ENCODE measurements at regions not wholly inside any gene's neighbourhood (a gene's known extent, or its start where the extent isn't known, plus 50 kb on each side); places are given as distances from the start of the nearest gene placed in this dataset.

- in situ Hi-C loops (cut with MboI; ENCODE audit: low sequenced_read_pairs) = no loop called here
Observed at GRCh38 chr2:177029501-177029900, 183.1 kb upstream of the HNRNPA3 start.

DNA sequence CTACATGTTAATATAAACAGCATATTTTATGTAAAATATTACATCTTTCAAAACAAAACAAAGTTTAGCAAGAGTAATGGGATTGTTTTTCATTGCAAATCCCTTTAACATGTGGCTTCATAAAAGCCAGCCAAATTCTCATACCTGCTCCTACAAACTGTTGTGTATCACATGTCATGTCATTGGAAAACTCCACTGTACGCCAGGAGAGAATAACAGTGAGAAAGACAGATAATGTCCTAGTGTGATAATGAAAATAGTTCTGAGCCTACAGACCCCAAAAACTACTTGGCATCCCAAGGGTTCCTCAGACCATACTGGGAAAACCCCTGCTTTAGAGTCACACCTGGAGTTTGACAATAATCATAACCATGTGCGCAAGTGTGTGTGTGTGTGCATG, 182.7 kb upstream of the HNRNPA3 start:
- in situ Hi-C loops (cut with MboI; ENCODE audit: low sequenced_read_pairs) = no loop called here

DNA sequence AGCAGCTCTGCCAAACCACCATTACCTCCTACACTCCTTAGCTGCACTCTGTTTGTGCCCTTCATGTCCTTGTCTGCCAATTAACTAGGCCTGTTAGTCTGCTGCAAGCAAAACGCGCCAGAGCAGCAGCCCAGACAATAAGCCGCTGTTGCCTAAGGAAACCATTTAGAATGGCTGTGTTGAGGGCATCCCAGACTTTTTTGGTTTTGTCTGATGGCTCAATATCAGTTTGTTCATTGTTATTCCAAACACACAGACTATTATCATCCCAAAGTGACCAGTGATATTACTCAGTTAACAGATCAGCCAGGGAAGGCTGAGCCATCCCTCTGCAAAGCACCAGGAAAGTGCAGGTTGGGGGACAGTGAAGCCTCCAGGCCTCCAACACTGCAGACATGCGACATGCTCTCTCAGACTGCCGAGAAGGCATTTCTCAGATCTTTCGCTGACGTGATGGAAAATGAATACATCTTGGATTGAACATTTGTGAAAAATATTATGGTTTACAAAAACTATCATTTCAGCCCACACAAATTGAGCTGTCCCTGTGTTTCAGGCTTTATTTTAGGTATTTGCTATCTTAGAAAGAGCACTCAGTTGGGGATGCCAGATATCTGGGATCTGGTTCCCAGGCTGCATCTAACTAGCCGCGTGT, 182.0 kb upstream of the HNRNPA3 start:
- in situ Hi-C loops (cut with MboI; ENCODE audit: low sequenced_read_pairs) = no loop called here

GRCh38 chr2:177031438-177032180, 181.0 kb upstream of the HNRNPA3 start:
- in situ Hi-C loops (cut with MboI; ENCODE audit: low sequenced_read_pairs) = no loop called here

DNA sequence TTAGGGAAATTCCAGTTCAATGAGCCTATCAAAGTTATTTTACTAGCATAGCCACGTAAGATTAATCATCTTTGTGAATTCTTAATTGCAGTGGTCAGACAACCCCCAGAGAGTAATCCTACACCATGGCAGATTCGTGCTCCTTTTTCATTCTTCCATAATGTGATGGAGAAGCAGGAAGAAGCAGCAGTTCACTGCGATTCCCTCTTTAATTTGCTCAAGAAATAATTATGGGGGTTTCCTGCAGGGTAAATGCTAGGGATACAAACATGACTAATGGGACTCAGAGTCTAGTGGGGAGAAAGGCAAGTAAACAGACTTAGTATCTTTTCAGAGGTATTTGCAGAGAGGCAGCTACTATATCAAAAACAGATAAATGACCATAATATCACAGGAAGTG, 175.8 kb upstream of the HNRNPA3 start:
- in situ Hi-C loops (cut with MboI; ENCODE audit: low sequenced_read_pairs) = no loop called here

DNA sequence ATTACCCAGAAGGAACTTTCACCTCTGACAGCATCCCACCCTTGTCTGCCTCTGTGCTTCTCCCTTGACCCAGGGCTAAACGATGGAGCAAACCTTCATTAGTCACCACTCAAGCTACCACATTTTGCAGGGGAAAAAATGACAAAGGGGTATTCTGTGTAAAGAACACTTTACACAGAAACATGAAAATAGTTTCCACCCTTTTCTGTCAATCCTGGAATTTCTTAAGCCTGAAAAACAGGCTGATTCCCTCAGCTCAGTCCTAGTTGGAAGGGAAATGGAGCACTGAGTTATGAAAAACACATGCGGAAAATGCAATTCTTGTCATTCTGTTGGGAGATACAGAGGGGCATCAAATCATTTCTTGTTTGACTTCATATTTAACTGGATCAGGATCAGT, 175.0 kb upstream of the HNRNPA3 start:
- in situ Hi-C loops (cut with MboI; ENCODE audit: low sequenced_read_pairs) = no loop called here

GRCh38 chr2:177038787-177039484, 173.7 kb upstream of the HNRNPA3 start:
- in situ Hi-C loops (cut with MboI; ENCODE audit: low sequenced_read_pairs) = no loop called here

- in situ Hi-C loops (cut with MboI; ENCODE audit: low sequenced_read_pairs) = no loop called here
Observed at GRCh38 chr2:177042311-177042710, 170.3 kb upstream of the HNRNPA3 start.

DNA sequence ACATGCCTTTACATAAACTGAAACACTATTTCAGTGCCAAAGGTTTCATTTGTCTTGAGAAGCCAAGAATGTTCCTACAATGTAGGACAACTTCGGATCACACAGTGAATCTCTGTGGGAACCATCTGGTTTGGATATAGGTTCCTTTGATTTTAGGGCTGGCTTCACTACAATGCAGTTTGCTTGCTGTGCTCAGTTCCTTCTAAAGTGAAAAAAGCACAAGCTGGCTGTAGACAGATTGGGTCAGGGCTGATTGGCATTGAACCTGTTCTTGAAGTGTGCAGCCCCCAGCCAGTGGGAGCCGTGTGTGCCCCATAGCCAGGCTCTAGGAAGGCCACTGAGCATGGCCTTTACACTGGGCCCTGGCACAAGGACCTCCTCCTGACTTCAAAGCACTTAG, 167.9 kb upstream of the HNRNPA3 start:
- in situ Hi-C loops (cut with MboI; ENCODE audit: low sequenced_read_pairs) = no loop called here

DNA sequence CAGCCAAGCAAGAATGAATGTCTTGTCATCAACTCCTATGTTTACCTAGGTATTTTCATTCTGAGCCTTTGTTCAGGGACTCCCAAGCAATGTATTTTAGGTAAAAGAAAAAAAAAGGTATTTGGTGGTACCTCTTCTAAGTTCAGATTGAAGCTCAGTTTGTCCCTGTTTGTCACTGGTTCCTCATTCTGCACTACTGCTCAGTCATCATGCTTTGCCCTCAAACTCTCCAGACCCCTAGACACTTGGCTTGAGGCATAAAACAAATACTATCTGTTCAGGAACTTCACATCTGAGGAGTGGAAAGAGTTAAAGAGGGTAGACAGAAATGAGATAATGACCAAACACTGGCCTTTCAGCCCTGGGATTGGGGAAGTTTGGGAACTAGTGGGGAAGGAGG, 163.6 kb upstream of the HNRNPA3 start:
- in situ Hi-C loops (cut with MboI; ENCODE audit: low sequenced_read_pairs) = no loop called here

- in situ Hi-C loops (cut with MboI; ENCODE audit: low sequenced_read_pairs) = no loop called here
Observed at GRCh38 chr2:177051278-177051677, 161.3 kb upstream of the HNRNPA3 start.

- in situ Hi-C loops (cut with MboI; ENCODE audit: low sequenced_read_pairs) = no loop called here
Observed at GRCh38 chr2:177052471-177052870, 160.1 kb upstream of the HNRNPA3 start.

GRCh38 chr2:177053038-177053437, 159.6 kb upstream of the HNRNPA3 start:
- in situ Hi-C loops (cut with MboI; ENCODE audit: low sequenced_read_pairs) = no loop called here

DNA sequence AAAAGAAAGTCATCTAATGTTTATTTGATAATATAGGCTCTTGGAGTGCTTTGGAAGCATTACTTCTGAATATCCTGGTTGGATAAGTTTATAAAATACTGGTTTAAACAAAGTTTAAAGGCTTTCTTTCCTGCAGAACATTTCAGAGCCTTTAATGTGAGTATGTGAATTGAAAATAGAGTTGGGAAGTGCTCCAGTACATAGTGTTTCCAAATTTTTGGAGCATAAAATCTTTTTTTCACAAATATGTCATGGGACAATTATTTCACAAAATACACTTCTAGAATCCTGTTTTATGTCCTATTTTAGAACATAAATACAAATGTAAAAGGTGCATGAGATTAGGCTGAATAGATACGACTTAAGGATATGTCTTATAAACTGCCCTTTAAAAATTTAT, 158.9 kb upstream of the HNRNPA3 start:
- in situ Hi-C loops (cut with MboI; ENCODE audit: low sequenced_read_pairs) = no loop called here

GRCh38 chr2:177056481-177056929, 156.1 kb upstream of the HNRNPA3 start:
- in situ Hi-C loops (cut with MboI; ENCODE audit: low sequenced_read_pairs) = no loop called here

DNA sequence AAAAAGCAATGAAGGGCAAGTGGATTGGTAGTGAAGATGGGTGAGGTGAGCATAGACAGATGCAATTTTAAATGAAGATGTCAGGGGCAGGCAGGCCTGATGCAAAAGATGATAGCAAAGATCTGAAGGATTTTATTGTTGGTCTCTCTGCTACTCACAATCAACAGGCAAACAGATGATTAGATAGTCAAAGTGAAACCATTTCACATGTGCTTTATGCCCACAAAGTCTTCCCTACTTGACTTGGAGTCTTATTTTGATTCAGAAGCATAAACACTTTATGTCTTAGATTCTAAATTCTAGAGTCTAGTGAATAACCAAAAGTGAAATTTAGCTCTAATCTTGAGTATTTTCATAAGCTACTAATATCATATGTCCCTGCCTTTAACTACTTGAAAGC, 153.8 kb upstream of the HNRNPA3 start:
- in situ Hi-C loops (cut with MboI; ENCODE audit: low sequenced_read_pairs) = no loop called here

DNA sequence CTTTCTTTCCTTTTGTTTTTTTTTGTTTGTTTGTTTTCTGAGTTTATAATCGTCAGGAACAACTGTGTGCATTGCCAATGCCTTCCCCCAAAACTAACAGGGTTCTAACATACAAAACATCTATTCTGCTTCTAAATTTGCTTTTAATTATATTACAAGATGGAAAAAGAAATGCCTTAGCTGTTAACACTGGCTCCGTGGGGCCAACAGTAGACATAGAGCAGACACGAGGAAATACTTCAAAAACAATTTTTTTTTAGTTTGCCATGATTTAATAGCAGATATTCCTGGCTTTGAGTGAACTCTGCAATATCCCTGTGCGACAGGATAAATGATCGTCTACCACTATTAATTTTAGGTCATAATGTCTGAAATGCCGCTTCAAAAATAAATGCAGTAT, 153.3 kb upstream of the HNRNPA3 start:
- in situ Hi-C loops (cut with MboI; ENCODE audit: low sequenced_read_pairs) = no loop called here

DNA sequence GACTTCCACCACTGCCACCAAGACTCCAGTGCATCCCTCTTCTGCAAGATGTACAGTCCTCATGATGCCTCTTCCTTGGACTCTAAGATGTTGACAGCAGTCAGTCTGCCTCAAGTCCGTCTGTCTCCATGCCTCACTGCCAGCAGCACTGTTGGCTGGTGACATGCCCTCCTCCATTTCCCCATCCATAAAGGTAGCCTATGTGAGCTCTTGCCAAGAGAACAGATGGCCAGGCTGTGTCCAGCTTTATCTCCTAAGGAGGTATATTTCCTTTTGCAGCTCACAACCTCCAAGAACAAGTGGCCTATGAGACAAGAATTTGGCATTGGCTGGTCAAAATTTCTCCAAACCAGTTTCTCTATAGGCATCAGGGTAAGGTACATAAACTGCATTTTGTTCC, 149.3 kb upstream of the HNRNPA3 start:
- in situ Hi-C loops (cut with MboI; ENCODE audit: low sequenced_read_pairs) = no loop called here

DNA sequence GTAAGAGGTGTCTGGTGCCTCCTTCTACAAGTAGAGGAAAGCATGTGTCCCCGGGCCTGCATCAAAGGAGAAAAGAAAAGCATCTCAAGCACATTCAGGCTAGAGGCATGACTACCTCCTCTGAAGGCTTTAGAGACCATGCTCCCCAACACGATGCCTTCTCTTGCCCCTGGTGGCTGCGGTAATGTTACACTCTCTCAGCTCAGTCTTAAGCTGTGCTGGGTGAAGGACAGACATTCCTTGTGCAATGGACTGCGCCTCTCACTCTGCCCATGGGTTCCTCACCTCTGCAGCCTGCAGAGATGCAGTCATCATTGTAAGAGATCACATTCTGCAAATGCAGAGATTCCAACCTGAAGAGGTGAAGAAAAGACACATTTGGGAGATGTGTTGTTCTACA, 148.2 kb upstream of the HNRNPA3 start:
- in situ Hi-C loops (cut with MboI; ENCODE audit: low sequenced_read_pairs) = no loop called here

DNA sequence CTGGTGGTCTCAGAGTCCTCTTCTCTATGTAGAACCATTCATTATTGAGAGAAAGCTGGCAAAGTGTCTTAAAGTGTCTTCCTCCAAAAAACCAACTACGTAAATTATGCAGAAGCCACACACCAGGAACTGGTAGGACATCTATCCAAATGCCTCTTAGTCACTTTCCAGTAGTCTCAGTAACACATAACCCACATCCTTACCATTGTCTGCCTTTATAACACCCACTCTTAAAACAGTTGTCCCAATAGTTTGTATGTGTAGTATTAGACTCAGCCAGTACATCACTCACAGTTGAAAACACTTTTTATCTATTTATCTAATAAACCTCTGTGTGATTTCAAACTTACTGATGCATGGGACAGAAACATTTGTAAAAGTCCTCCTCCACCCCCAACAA, 143.6 kb upstream of the HNRNPA3 start:
- in situ Hi-C loops (cut with MboI; ENCODE audit: low sequenced_read_pairs) = no loop called here

- in situ Hi-C loops (cut with MboI; ENCODE audit: low sequenced_read_pairs) = no loop called here
Observed at GRCh38 chr2:177072090-177072489, 140.5 kb upstream of the HNRNPA3 start.

DNA sequence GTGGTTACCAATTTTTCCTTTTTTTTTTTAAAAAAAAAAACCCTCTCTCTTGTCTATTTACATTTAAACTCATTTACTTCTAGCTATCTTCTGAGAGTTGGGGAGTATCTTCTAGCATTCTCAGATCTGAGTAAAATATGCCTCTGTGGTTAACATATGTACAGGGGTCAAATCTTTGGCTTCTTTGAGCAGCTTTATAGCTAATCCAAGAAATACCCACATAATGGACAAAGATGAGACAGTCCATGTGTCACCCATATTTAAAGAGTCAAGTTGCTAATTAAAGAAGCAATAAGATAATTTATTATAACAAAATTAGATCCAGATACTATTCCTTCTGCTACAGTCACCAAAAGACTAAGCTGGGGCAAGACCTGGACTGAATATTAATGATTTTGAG, 139.0 kb upstream of the HNRNPA3 start:
- in situ Hi-C loops (cut with MboI; ENCODE audit: low sequenced_read_pairs) = no loop called here
